PFSK-1 (cell line): ENCODE measurements at regions not wholly inside any gene's neighbourhood (a gene's known extent, or its start where the extent isn't known, plus 50 kb on each side); places are given as distances from the start of the nearest gene placed in this dataset.

Experiments
- FOXP2 ChIP-seq: optimal IDR thresholded peaks from 2 replicates; pipeline ENCODE3; 2011; ENCODE audit warnings: borderline replicate concordance, control low read depth, inconsistent platforms; ENCODE audit not compliant: insufficient read depth; ENCODE audit errors: extremely low read length, extremely low read depth
- POLR2AphosphoS5 ChIP-seq: IDR thresholded peaks from 2 replicates; pipeline ENCODE4 v1.6.1; 2012; ENCODE audit warnings: low read depth, mild to moderate bottlenecking, control low read depth, low read length, moderate library complexity
- SIN3A ChIP-seq: IDR thresholded peaks from 2 replicates; pipeline ENCODE4 v1.6.1; 2012; ENCODE audit warnings: mild to moderate bottlenecking, low read length, moderate library complexity, borderline replicate concordance; ENCODE audit not compliant: insufficient read depth
- TAF1 ChIP-seq: IDR thresholded peaks from 2 replicates; pipeline ENCODE4 v1.6.1; 2012; ENCODE audit warnings: low read length, control low read depth, borderline replicate concordance; ENCODE audit not compliant: insufficient read depth
- TF ChIP-seq, protein P1 (sequence below), 2 experiments: IDR thresholded peaks; 2 replicates each; pipeline versions ENCODE4 v1.6.1 to v1.8.0; 2011 to 2012; ENCODE audit warnings: low read depth in 2 of 2, low read length in 2 of 2, control low read depth in 1 of 2, inconsistent platforms in 1 of 2, mild to moderate bottlenecking in 1 of 2, moderate library complexity in 1 of 2; ENCODE audit not compliant: insufficient read depth in 1 of 2

DNA sequence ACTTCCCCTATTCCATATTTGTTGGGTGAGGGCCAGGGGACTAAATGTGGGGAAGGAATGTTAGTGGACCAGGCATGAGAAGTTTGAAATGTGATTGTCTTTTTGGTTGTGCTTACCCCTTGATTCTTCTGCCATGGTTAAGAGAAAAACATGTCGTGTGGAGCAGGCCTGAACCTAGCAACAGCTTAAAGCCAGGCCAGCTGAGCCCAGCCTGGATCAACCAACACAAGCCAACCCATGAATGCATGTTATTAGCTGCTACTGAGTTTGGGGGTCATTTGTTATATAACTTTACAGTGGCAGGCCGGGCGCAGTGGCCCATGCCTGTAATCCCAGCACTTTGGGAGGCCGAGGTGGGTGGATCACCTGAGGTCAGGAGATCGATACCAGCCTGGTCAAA lies 52.4 kb upstream of the TRIO start:
- TF ChIP-seq POLR2AphosphoS5 (no peak), SIN3A (no peak), FOXP2 (no peak), TAF1 (no peak)
- TF ChIP-seq, protein P1, sequence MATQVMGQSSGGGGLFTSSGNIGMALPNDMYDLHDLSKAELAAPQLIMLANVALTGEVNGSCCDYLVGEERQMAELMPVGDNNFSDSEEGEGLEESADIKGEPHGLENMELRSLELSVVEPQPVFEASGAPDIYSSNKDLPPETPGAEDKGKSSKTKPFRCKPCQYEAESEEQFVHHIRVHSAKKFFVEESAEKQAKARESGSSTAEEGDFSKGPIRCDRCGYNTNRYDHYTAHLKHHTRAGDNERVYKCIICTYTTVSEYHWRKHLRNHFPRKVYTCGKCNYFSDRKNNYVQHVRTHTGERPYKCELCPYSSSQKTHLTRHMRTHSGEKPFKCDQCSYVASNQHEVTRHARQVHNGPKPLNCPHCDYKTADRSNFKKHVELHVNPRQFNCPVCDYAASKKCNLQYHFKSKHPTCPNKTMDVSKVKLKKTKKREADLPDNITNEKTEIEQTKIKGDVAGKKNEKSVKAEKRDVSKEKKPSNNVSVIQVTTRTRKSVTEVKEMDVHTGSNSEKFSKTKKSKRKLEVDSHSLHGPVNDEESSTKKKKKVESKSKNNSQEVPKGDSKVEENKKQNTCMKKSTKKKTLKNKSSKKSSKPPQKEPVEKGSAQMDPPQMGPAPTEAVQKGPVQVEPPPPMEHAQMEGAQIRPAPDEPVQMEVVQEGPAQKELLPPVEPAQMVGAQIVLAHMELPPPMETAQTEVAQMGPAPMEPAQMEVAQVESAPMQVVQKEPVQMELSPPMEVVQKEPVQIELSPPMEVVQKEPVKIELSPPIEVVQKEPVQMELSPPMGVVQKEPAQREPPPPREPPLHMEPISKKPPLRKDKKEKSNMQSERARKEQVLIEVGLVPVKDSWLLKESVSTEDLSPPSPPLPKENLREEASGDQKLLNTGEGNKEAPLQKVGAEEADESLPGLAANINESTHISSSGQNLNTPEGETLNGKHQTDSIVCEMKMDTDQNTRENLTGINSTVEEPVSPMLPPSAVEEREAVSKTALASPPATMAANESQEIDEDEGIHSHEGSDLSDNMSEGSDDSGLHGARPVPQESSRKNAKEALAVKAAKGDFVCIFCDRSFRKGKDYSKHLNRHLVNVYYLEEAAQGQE (IDR thresholded peaks at IDR 0.05; ENCODE audit: insufficient read depth in 1 of 2, low read depth in 2 of 2, low read length in 2 of 2), result no peak

DNA sequence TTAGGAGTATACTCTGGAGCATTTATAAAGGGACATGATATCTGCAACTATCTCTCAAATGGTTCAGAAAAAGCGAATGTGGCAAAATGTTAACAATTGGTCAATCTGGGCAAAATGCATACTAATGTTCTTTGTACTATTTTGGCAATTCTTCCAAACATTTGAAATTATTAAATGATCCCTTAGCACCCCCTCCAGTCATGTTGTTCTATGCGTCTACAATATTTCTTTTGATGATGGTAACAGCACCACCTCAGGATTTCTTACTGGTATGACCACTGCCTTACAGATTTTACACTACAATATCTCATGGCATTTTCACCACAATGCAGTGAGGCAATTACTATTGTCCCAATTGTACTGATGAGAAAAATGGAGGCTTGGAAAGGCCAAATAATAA lies 52.9 kb upstream of the TRIO start:
- no peak for TF ChIP-seq SIN3A
- TF ChIP-seq, protein P1 (IDR thresholded peaks at IDR 0.05; ENCODE audit: insufficient read depth in 1 of 2, low read depth in 2 of 2, low read length in 2 of 2), result no peak
- no peak for TF ChIP-seq POLR2AphosphoS5
- no peak for TF ChIP-seq FOXP2
- no peak for TF ChIP-seq TAF1

DNA sequence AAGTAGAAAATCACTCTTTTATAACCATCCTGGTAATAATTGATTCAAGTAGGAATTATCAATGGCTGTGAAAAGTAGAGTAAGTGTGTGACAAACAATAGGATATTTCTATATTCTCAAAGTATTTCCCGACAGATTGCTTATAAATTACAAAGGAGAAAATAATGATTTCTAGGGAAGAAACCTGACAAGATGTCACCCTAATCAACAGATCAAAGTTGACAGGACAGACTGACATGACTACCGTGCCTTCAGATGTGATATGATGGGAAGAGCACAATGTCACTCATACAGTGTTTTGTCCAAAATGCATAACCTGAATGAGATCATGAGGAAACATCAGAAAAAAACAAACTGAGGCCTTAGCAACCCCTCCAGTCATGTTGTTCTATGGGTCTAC lies 53.9 kb upstream of the TRIO start:
- TF ChIP-seq SIN3A (no peak), TAF1 (no peak), FOXP2 (no peak), POLR2AphosphoS5 (no peak)
- TF ChIP-seq, protein P1 (IDR thresholded peaks at IDR 0.05; ENCODE audit: insufficient read depth in 1 of 2, low read depth in 2 of 2, low read length in 2 of 2), result no peak

DNA sequence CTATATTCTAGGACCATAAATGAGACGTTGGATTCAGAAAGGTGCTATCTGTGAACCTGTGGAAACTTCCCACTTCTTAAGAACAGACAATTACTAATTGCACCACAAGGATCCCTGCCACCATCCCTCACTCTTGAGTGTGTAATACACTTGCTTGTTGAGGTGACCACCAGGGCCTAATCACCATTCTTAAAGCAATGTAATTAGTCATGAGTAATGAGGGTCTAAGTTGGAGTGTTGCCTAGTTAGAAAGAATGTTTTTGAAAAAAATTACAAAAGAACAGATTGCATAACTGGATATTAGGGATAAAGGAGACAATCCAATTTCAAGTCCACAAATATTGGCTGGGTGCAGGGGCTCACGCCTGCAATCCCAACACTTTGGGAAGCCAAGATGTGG lies 56.9 kb upstream of the TRIO start:
- TF ChIP-seq TAF1, result no peak
- no peak for TF ChIP-seq POLR2AphosphoS5
- no peak for TF ChIP-seq SIN3A
- TF ChIP-seq, protein P1 (IDR thresholded peaks at IDR 0.05; ENCODE audit: insufficient read depth in 1 of 2, low read depth in 2 of 2, low read length in 2 of 2), result no peak
- TF ChIP-seq FOXP2, result no peak

DNA sequence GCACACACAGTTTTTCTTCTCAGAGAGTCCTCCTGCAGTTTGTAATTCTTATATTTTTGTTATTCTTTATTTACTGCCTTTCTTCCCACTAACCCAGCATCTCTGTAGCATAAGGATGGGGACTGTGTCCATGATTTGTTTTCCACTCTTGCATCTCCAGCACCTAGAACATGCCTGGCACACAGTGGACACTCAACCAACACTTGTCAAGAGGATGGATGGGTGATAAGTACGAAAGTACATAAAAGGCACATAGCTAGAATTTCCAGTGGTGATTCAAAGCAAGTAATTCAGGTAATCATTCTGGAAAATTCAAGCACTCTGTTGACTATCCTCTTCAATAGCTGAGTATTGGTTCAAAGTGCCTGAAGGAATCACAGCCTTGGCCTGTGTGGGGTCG lies 60.2 kb upstream of the TRIO start:
- TF ChIP-seq, protein P1 (IDR thresholded peaks at IDR 0.05; ENCODE audit: insufficient read depth in 1 of 2, low read depth in 2 of 2, low read length in 2 of 2), result no peak
- no peak for TF ChIP-seq SIN3A
- no peak for TF ChIP-seq TAF1
